ENCODE measurements at regions not wholly inside any gene's neighbourhood (a gene's known extent, or its start where the extent isn't known, plus 50 kb on each side); places are given as distances from the start of the nearest gene placed in this dataset.

GRCh38 chr15:92747047-92747446, 91.5 kb upstream of the FAM174B start:
- TF ChIP-seq, protein P1, sequence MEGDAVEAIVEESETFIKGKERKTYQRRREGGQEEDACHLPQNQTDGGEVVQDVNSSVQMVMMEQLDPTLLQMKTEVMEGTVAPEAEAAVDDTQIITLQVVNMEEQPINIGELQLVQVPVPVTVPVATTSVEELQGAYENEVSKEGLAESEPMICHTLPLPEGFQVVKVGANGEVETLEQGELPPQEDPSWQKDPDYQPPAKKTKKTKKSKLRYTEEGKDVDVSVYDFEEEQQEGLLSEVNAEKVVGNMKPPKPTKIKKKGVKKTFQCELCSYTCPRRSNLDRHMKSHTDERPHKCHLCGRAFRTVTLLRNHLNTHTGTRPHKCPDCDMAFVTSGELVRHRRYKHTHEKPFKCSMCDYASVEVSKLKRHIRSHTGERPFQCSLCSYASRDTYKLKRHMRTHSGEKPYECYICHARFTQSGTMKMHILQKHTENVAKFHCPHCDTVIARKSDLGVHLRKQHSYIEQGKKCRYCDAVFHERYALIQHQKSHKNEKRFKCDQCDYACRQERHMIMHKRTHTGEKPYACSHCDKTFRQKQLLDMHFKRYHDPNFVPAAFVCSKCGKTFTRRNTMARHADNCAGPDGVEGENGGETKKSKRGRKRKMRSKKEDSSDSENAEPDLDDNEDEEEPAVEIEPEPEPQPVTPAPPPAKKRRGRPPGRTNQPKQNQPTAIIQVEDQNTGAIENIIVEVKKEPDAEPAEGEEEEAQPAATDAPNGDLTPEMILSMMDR (IDR thresholded peaks at IDR 0.05 in 2 of 3, conservative IDR thresholded peaks at IDR 0.05 in 1 of 3; ENCODE audit: borderline replicate concordance in 1 of 3, insufficient read depth in 1 of 3, low read depth in 2 of 3, low read length in 2 of 3), result 0 out of 6 replicates have a peak, but pooled peaks of 1 of the 3 experiments have one; percentile 15
- TF ChIP-seq RAD21 (IDR thresholded peaks at IDR 0.05; ENCODE audit: low read depth), result no peak
- TF ChIP-seq, protein P2, sequence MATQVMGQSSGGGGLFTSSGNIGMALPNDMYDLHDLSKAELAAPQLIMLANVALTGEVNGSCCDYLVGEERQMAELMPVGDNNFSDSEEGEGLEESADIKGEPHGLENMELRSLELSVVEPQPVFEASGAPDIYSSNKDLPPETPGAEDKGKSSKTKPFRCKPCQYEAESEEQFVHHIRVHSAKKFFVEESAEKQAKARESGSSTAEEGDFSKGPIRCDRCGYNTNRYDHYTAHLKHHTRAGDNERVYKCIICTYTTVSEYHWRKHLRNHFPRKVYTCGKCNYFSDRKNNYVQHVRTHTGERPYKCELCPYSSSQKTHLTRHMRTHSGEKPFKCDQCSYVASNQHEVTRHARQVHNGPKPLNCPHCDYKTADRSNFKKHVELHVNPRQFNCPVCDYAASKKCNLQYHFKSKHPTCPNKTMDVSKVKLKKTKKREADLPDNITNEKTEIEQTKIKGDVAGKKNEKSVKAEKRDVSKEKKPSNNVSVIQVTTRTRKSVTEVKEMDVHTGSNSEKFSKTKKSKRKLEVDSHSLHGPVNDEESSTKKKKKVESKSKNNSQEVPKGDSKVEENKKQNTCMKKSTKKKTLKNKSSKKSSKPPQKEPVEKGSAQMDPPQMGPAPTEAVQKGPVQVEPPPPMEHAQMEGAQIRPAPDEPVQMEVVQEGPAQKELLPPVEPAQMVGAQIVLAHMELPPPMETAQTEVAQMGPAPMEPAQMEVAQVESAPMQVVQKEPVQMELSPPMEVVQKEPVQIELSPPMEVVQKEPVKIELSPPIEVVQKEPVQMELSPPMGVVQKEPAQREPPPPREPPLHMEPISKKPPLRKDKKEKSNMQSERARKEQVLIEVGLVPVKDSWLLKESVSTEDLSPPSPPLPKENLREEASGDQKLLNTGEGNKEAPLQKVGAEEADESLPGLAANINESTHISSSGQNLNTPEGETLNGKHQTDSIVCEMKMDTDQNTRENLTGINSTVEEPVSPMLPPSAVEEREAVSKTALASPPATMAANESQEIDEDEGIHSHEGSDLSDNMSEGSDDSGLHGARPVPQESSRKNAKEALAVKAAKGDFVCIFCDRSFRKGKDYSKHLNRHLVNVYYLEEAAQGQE (IDR thresholded peaks at IDR 0.05; ENCODE audit: low read depth), result no peak
- TF ChIP-seq JUND (IDR thresholded peaks at IDR 0.05), result no peak
- no peak for TF ChIP-seq MAX (IDR thresholded peaks at IDR 0.05)
- TF ChIP-seq POLR2A (IDR thresholded peaks at IDR 0.05; ENCODE audit: borderline replicate concordance, extremely low read depth, insufficient read depth, insufficient read length), result no peak
- TF ChIP-seq EZH2 (IDR thresholded peaks at IDR 0.05), result no peak
- TF ChIP-seq ELF1 (IDR thresholded peaks at IDR 0.05; ENCODE audit: borderline replicate concordance, low read depth), result no peak
- no peak for TF ChIP-seq SP1 (IDR thresholded peaks at IDR 0.05; ENCODE audit: low read depth)
- TF ChIP-seq, protein P3, sequence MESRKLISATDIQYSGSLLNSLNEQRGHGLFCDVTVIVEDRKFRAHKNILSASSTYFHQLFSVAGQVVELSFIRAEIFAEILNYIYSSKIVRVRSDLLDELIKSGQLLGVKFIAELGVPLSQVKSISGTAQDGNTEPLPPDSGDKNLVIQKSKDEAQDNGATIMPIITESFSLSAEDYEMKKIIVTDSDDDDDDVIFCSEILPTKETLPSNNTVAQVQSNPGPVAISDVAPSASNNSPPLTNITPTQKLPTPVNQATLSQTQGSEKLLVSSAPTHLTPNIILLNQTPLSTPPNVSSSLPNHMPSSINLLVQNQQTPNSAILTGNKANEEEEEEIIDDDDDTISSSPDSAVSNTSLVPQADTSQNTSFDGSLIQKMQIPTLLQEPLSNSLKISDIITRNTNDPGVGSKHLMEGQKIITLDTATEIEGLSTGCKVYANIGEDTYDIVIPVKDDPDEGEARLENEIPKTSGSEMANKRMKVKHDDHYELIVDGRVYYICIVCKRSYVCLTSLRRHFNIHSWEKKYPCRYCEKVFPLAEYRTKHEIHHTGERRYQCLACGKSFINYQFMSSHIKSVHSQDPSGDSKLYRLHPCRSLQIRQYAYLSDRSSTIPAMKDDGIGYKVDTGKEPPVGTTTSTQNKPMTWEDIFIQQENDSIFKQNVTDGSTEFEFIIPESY (IDR thresholded peaks at IDR 0.05; ENCODE audit: extremely low read depth, insufficient replicate concordance, low read length), result no peak
- TF ChIP-seq POLR2AphosphoS5 (IDR thresholded peaks at IDR 0.05; ENCODE audit: low read depth, low read length), result no peak
- TF ChIP-seq FOSL1 (IDR thresholded peaks at IDR 0.05; ENCODE audit: low read depth), result no peak
- TF ChIP-seq CEBPB (IDR thresholded peaks at IDR 0.05; ENCODE audit: low read depth), result no peak

Measured in HCT116 (cell line).